ENCODE measurements at regions not wholly inside any gene's neighbourhood (a gene's known extent, or its start where the extent isn't known, plus 50 kb on each side); places are given as distances from the start of the nearest gene placed in this dataset.

DNA sequence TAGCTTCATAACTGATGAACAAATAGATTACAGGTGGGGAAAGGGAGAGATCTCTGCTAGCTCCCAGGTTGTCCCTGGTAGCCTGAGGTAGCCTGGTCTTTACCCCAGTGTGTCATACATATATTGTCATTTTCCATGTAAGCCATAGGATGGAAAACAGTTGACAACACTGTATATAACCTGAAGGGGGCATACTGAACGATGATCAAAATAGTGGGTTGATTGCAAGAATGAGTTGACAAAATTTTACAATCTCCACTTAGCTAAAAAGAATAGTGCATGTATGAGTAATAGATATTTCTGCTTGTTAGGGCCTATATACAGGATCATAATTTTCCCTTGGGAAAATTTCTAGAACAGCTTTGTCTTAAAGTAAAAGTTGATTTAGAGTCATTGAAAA is 304.1 kb upstream of the HAND2 start:
- DNase-seq (no peak), ATAC-seq (ENCODE audit: low read depth in 2 of 2) (no peak)
- H3K27ac ChIP-seq (ENCODE audit: insufficient read depth, low read length, poor library complexity, severe bottlenecking), result no peak overlapping the region
- peaks cover 0 to 4% (median 0%) of the 10 kb centered on the region in 7 donors for H3K9me3 Mint-ChIP-seq
- no peaks in the 10 kb centered on the region for H3K27me3 Mint-ChIP-seq
- H3K9me3 ChIP-seq (ENCODE audit: control insufficient read depth in 2 of 2, low read length in 2 of 2), result no peaks in the 10 kb centered on the region
- H3K36me3 ChIP-seq (ENCODE audit: control insufficient read depth, insufficient read depth, low read length), result no peaks in the 10 kb centered on the region
- H3K27ac Mint-ChIP-seq, result no peak overlapping the region
- H3K36me3 Mint-ChIP-seq, result no peaks in the 10 kb centered on the region
- H3K4me1 ChIP-seq (ENCODE audit: control insufficient read depth, insufficient read depth, low read length, poor library complexity, severe bottlenecking), result no peaks in the 10 kb centered on the region
- H3K27me3 ChIP-seq (ENCODE audit: control insufficient read depth, insufficient read depth, low read length), result no peaks in the 10 kb centered on the region
- H3K4me3 Mint-ChIP-seq, result no peak overlapping the region
- H3K4me3 ChIP-seq (ENCODE audit: low read depth, low read length), result no peak overlapping the region
- no peaks in the 10 kb centered on the region for H3K4me1 Mint-ChIP-seq

DNA sequence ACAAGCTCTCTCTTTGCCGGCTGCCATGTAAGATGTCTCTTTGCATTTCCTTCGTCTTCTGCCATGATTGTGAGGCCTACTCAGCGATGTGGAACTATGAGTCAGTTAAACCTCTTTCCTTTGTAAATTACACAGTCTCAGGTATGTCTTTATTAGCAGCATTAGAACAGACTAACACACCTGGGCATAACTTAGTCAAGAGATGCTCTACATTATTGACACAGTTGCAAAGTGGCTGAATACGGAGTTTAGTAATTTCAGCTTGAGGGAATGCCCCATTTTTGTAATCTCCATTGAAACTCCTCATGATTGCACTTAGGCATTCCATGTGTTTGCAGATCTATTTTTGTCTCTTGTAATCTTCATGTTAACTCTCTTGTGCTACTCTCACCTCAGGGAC is 299.5 kb upstream of the HAND2 start:
- Histone ChIP-seq H3K9me3 (ENCODE audit: control insufficient read depth in 2 of 2, low read length in 2 of 2) (no peaks in the 10 kb centered on the region), H3K27ac (ENCODE audit: insufficient read depth, low read length, poor library complexity, severe bottlenecking) (no peak overlapping the region), H3K4me1 (ENCODE audit: control insufficient read depth, insufficient read depth, low read length, poor library complexity, severe bottlenecking) (no peaks in the 10 kb centered on the region), H3K27me3 (ENCODE audit: control insufficient read depth, insufficient read depth, low read length) (no peaks in the 10 kb centered on the region), H3K4me3 (ENCODE audit: low read depth, low read length) (no peak overlapping the region), H3K36me3 (ENCODE audit: control insufficient read depth, insufficient read depth, low read length) (no peaks in the 10 kb centered on the region)
- no peak overlapping the region for H3K27ac Mint-ChIP-seq
- H3K4me3 Mint-ChIP-seq, result no peak overlapping the region
- peaks cover 0 to 4% (median 0%) of the 10 kb centered on the region in 7 donors for H3K9me3 Mint-ChIP-seq
- ATAC-seq (ENCODE audit: low read depth in 2 of 2), result no peak
- H3K4me1 Mint-ChIP-seq, result no peaks in the 10 kb centered on the region
- no peaks in the 10 kb centered on the region for H3K36me3 Mint-ChIP-seq
- DNase-seq, result no peak
- H3K27me3 Mint-ChIP-seq, result no peaks in the 10 kb centered on the region

DNA sequence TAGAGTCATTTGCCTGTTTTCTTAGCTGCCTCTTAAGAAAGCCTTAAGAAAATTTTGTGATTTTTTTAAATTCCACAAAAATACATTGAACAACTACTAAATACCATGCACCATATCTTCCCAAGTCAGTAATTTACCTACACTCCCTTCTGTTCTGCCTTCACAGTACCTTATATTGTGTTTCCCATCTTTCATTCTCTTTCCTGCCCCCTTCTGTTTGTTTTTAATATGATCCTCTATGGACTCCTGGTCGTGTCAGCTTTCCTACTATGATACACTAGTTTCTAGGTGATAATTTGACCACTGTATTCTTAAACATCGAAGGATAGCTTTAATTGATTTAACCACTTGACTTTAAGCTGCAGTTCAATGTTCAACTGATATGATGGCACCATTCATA is 297.7 kb upstream of the HAND2 start:
- no peak overlapping the region for H3K4me3 ChIP-seq (ENCODE audit: low read depth, low read length)
- no peak overlapping the region for H3K27ac ChIP-seq (ENCODE audit: insufficient read depth, low read length, poor library complexity, severe bottlenecking)
- H3K27me3 ChIP-seq (ENCODE audit: control insufficient read depth, insufficient read depth, low read length), result no peaks in the 10 kb centered on the region
- DNase-seq (no peak), ATAC-seq (ENCODE audit: low read depth in 2 of 2) (no peak)
- Mint-ChIP-seq H3K9me3 (peaks cover 0 to 4% (median 0%) of the 10 kb centered on the region in 7 donors), H3K27ac (no peak overlapping the region), H3K4me3 (no peak overlapping the region), H3K4me1 (no peaks in the 10 kb centered on the region), H3K27me3 (no peaks in the 10 kb centered on the region), H3K36me3 (no peaks in the 10 kb centered on the region)
- no peaks in the 10 kb centered on the region for H3K36me3 ChIP-seq (ENCODE audit: control insufficient read depth, insufficient read depth, low read length)
- H3K9me3 ChIP-seq (ENCODE audit: control insufficient read depth in 2 of 2, low read length in 2 of 2), result no peaks in the 10 kb centered on the region
- no peaks in the 10 kb centered on the region for H3K4me1 ChIP-seq (ENCODE audit: control insufficient read depth, insufficient read depth, low read length, poor library complexity, severe bottlenecking)

DNA sequence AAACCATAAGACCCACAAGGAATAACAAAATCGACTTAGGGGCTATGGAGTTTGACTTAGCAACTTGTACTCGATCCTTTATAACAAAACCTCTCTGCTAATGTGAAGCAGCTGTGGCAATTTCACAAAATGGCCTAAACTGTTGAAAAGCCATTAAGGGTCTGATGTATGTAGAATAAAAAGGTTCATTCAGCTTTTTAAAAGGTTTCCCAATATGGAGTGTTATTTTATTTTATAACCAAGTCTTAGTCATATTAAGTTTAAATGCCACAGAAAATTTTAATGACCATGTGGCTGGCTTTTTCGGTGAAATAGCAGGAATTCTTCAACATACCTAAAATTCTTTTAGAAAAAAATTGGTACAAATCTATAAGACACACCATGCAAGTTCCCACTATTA is 291.8 kb upstream of the HAND2 start:
- no peaks in the 10 kb centered on the region for H3K36me3 Mint-ChIP-seq
- H3K27me3 ChIP-seq (ENCODE audit: control insufficient read depth, insufficient read depth, low read length), result no peaks in the 10 kb centered on the region

DNA sequence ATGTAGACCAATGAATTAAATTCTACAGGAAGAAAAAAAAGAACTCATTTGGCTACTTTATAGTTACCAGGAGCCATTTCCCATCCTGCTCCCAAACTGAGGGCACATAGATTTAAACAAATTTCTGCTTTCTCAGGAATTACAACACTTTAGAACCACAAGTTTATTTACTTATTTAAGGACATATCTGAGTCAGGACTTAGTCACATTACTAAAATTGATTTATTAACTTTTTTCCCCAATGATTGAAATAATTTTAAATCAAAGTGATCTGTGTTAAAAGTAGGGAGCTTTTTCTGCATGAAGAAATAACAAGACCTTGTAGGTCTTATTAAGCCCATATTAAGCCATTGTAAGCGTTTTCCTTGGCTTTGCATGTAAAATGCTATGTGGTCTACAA is 291.0 kb upstream of the HAND2 start:
- ATAC-seq (ENCODE audit: low read depth in 2 of 2), result no peak
- no peaks in the 10 kb centered on the region for H3K27me3 Mint-ChIP-seq
- H3K9me3 Mint-ChIP-seq, result no peaks in the 10 kb centered on the region
- no peak overlapping the region for H3K4me3 Mint-ChIP-seq
- Histone ChIP-seq H3K4me3 (ENCODE audit: low read depth, low read length) (no peak overlapping the region), H3K36me3 (ENCODE audit: control insufficient read depth, insufficient read depth, low read length) (no peaks in the 10 kb centered on the region), H3K27ac (ENCODE audit: insufficient read depth, low read length, poor library complexity, severe bottlenecking) (no peak overlapping the region), H3K4me1 (ENCODE audit: control insufficient read depth, insufficient read depth, low read length, poor library complexity, severe bottlenecking) (no peaks in the 10 kb centered on the region), H3K27me3 (ENCODE audit: control insufficient read depth, insufficient read depth, low read length) (no peaks in the 10 kb centered on the region), H3K9me3 (ENCODE audit: control insufficient read depth in 2 of 2, low read length in 2 of 2) (no peaks in the 10 kb centered on the region)
- H3K4me1 Mint-ChIP-seq, result no peaks in the 10 kb centered on the region
- DNase-seq, result no peak
- H3K27ac Mint-ChIP-seq, result no peak overlapping the region
- no peaks in the 10 kb centered on the region for H3K36me3 Mint-ChIP-seq

More for the DNA sequence above, 291.8 kb upstream of the HAND2 start:
- DNase-seq (no peak), ATAC-seq (ENCODE audit: low read depth in 2 of 2) (no peak)
- Histone ChIP-seq H3K27ac (ENCODE audit: insufficient read depth, low read length, poor library complexity, severe bottlenecking) (no peak overlapping the region), H3K4me3 (ENCODE audit: low read depth, low read length) (no peak overlapping the region), H3K9me3 (ENCODE audit: control insufficient read depth in 2 of 2, low read length in 2 of 2) (no peaks in the 10 kb centered on the region), H3K4me1 (ENCODE audit: control insufficient read depth, insufficient read depth, low read length, poor library complexity, severe bottlenecking) (no peaks in the 10 kb centered on the region), H3K36me3 (ENCODE audit: control insufficient read depth, insufficient read depth, low read length) (no peaks in the 10 kb centered on the region)
- H3K4me3 Mint-ChIP-seq, result no peak overlapping the region
- H3K27ac Mint-ChIP-seq, result no peak overlapping the region
- no peaks in the 10 kb centered on the region for H3K9me3 Mint-ChIP-seq
- no peaks in the 10 kb centered on the region for H3K4me1 Mint-ChIP-seq
- H3K27me3 Mint-ChIP-seq, result no peaks in the 10 kb centered on the region

DNA sequence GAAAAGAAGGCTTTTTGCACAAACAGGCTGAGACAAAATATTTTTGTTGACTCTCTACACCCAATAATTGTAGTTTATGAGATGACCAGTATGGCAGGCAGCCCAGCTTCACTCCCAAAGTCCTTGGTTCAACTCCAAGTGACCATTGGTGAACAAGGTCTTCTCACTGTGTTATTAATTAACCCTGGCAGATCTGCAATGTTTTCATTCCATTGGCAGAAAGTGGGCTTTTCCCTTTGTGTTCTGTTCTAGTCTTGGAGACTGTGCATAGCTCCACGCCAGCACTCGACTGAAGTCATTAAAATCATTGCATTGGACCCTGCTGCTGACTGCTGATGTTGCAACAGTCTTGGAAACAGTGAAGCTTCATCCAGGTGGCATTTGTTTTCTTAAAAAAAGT is 277.3 kb upstream of the HAND2 start:
- Mint-ChIP-seq H3K4me3 (no peak overlapping the region), H3K4me1 (no peaks in the 10 kb centered on the region), H3K9me3 (peaks cover 0 to 3% (median 0%) of the 10 kb centered on the region in 7 donors), H3K27me3 (no peaks in the 10 kb centered on the region), H3K27ac (no peak overlapping the region), H3K36me3 (no peaks in the 10 kb centered on the region)
- H3K4me3 ChIP-seq (ENCODE audit: low read depth, low read length), result no peak overlapping the region
- H3K9me3 ChIP-seq (ENCODE audit: control insufficient read depth in 2 of 2, low read length in 2 of 2), result no peaks in the 10 kb centered on the region
- no peaks in the 10 kb centered on the region for H3K4me1 ChIP-seq (ENCODE audit: control insufficient read depth, insufficient read depth, low read length, poor library complexity, severe bottlenecking)
- DNase-seq (no peak), ATAC-seq (ENCODE audit: low read depth in 2 of 2) (no peak)
- H3K36me3 ChIP-seq (ENCODE audit: control insufficient read depth, insufficient read depth, low read length), result no peaks in the 10 kb centered on the region
- no peaks in the 10 kb centered on the region for H3K27me3 ChIP-seq (ENCODE audit: control insufficient read depth, insufficient read depth, low read length)
- H3K27ac ChIP-seq (ENCODE audit: insufficient read depth, low read length, poor library complexity, severe bottlenecking), result no peak overlapping the region

DNA sequence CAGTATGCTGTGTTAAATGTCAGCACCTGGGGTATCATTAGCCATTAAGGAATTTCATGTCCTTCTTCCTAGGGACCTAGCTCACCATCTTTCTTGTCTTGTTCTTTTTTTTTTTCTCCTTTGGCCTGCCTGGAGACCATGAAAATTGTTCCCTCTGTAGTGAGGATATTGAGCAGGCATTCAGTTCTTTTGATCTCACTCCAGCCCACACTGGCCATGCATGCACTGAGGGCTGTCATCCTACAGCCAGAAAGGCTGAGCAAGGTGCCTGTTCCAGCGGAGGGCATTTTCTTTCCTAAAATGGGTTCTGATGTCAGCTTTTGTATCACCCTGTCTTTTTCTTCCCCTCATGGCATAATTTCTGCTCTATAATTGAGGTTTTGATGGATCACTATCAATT is 275.9 kb upstream of the HAND2 start:
- no peaks in the 10 kb centered on the region for H3K27me3 Mint-ChIP-seq
- Histone ChIP-seq H3K4me1 (ENCODE audit: control insufficient read depth, insufficient read depth, low read length, poor library complexity, severe bottlenecking) (no peaks in the 10 kb centered on the region), H3K36me3 (ENCODE audit: control insufficient read depth, insufficient read depth, low read length) (no peaks in the 10 kb centered on the region), H3K27me3 (ENCODE audit: control insufficient read depth, insufficient read depth, low read length) (no peaks in the 10 kb centered on the region), H3K27ac (ENCODE audit: insufficient read depth, low read length, poor library complexity, severe bottlenecking) (no peak overlapping the region), H3K9me3 (ENCODE audit: control insufficient read depth in 2 of 2, low read length in 2 of 2) (no peaks in the 10 kb centered on the region), H3K4me3 (ENCODE audit: low read depth, low read length) (no peak overlapping the region)
- ATAC-seq (ENCODE audit: low read depth in 2 of 2), result no peak
- peaks cover 0 to 9% (median 1%) of the 10 kb centered on the region in 7 donors for H3K9me3 Mint-ChIP-seq
- no peaks in the 10 kb centered on the region for H3K4me1 Mint-ChIP-seq
- no peak overlapping the region for H3K4me3 Mint-ChIP-seq
- DNase-seq, result no peak
- H3K27ac Mint-ChIP-seq, result no peak overlapping the region
- no peaks in the 10 kb centered on the region for H3K36me3 Mint-ChIP-seq

DNA sequence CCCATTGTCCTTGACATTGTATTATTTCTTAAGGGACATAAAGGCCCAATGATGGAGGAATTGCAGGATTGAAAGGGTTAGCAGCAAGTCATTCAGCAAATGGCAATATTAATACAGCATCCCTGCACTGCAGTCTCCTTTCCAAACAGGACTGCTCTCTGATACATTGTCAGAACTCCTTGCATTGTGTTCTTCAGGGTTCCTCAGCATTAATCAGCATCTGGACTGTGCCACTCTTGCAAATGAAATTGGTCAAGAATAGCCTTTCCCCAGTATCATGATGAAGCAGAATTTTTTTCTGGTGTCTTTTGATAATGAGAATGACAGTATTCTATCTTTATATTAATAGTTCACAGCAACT is 272.6 kb upstream of the HAND2 start:
- no peaks in the 10 kb centered on the region for H3K36me3 Mint-ChIP-seq
- H3K4me1 Mint-ChIP-seq, result no peaks in the 10 kb centered on the region
- Histone ChIP-seq H3K27ac (ENCODE audit: insufficient read depth, low read length, poor library complexity, severe bottlenecking) (no peak overlapping the region), H3K4me1 (ENCODE audit: control insufficient read depth, insufficient read depth, low read length, poor library complexity, severe bottlenecking) (no peaks in the 10 kb centered on the region), H3K9me3 (ENCODE audit: control insufficient read depth in 2 of 2, low read length in 2 of 2) (no peaks in the 10 kb centered on the region), H3K27me3 (ENCODE audit: control insufficient read depth, insufficient read depth, low read length) (no peaks in the 10 kb centered on the region), H3K36me3 (ENCODE audit: control insufficient read depth, insufficient read depth, low read length) (no peaks in the 10 kb centered on the region), H3K4me3 (ENCODE audit: low read depth, low read length) (no peak overlapping the region)
- ATAC-seq (ENCODE audit: low read depth in 2 of 2), result no peak
- no peak overlapping the region for H3K27ac Mint-ChIP-seq
- no peaks in the 10 kb centered on the region for H3K27me3 Mint-ChIP-seq
- DNase-seq, result no peak
- H3K4me3 Mint-ChIP-seq, result no peak overlapping the region
- peaks cover 0 to 6% (median 0%) of the 10 kb centered on the region in 7 donors for H3K9me3 Mint-ChIP-seq
